ENCODE measurements at regions not wholly inside any gene's neighbourhood (a gene's known extent, or its start where the extent isn't known, plus 50 kb on each side); places are given as distances from the start of the nearest gene placed in this dataset.

DNA sequence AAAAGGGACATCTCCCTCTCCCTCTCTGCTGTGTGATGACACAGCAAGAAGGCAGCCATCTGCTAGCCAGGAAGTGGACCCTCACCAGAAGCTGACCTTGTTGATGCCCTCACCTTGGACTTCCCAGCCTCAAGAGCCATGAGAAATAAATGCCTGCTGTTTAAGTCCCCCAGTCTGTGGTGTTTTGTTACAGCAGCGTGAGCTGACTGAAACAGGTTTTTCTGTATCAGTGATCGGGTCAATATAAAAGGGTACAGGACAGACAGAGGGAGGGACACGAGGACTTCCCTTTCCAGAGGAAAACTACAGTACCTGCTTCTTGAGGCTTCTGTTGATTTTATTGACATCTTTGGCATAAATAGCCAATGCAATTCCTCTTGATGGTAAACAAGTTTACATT, 510.3 kb upstream of the CHAC2 start:
- TF ChIP-seq, protein P1, sequence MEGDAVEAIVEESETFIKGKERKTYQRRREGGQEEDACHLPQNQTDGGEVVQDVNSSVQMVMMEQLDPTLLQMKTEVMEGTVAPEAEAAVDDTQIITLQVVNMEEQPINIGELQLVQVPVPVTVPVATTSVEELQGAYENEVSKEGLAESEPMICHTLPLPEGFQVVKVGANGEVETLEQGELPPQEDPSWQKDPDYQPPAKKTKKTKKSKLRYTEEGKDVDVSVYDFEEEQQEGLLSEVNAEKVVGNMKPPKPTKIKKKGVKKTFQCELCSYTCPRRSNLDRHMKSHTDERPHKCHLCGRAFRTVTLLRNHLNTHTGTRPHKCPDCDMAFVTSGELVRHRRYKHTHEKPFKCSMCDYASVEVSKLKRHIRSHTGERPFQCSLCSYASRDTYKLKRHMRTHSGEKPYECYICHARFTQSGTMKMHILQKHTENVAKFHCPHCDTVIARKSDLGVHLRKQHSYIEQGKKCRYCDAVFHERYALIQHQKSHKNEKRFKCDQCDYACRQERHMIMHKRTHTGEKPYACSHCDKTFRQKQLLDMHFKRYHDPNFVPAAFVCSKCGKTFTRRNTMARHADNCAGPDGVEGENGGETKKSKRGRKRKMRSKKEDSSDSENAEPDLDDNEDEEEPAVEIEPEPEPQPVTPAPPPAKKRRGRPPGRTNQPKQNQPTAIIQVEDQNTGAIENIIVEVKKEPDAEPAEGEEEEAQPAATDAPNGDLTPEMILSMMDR (IDR thresholded peaks at IDR 0.05): no peak
- TF ChIP-seq POLR2A (IDR thresholded peaks at IDR 0.05): no peak
- Histone ChIP-seq H3K4me3 (no peak overlapping the region), H3K4me1 (no peaks in the 10 kb centered on the region), H3K27me3 (no peaks in the 10 kb centered on the region), H3K9me3 (no peaks in the 10 kb centered on the region), H3K27ac (no peak overlapping the region), H3K36me3 (no peaks in the 10 kb centered on the region)
- intact Hi-C loops (cut with DNase I; ENCODE audit: low total_unique reads): no loop called here
- no peak for DNase-seq

DNA sequence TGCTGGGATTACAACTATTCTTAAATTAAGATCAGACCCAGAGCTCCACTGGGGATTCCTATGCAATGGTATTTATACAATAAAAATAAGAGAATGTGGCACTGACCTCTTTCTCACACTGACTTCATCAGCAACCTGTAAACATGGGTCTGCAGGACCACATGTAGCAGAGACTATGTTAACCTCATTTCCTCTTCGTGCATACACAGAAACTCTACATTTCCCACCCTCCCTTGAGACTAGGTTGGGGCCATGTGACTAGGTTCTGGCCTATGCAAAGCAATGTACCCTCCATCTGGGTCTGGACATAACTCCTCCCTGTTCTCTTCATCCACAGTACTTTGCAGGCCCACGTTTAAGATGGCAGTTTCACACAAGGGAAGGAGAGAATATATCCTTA, 514.4 kb upstream of the CHAC2 start:
- no peak for DNase-seq
- intact Hi-C loops (cut with DNase I; ENCODE audit: low total_unique reads): no loop called here
- no peak for TF ChIP-seq POLR2A (IDR thresholded peaks at IDR 0.05)
- TF ChIP-seq, protein P1 (IDR thresholded peaks at IDR 0.05): no peak
- Histone ChIP-seq H3K4me3 (no peak overlapping the region), H3K9me3 (no peaks in the 10 kb centered on the region), H3K4me1 (no peaks in the 10 kb centered on the region), H3K27me3 (no peaks in the 10 kb centered on the region), H3K27ac (no peak overlapping the region), H3K36me3 (no peaks in the 10 kb centered on the region)

DNA sequence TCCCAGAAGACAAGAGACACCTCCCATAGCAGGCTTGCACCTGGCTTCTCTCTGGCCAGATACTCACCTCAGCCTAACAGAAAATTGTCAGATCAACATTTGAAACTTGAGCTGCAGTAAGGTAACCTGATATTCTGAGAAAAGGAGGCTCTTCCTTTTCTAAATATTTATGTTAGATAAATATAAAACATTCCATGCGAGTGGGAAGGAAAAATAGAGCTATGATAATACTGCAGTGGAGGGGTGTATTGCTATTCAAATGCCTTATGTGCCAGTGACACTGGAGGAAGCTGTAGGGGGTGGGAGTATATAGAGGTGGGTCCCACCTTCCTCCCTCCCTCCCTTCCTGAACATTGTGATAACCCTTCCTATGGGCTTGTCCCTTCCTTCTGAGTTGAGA, 515.5 kb upstream of the CHAC2 start:
- H3K4me3 ChIP-seq: no peak overlapping the region
- intact Hi-C loops (cut with DNase I; ENCODE audit: low total_unique reads): no loop called here
- TF ChIP-seq, protein P1 (IDR thresholded peaks at IDR 0.05): no peak
- TF ChIP-seq POLR2A (IDR thresholded peaks at IDR 0.05): no peak
- H3K9me3 ChIP-seq: no peaks in the 10 kb centered on the region
- DNase-seq: no peak
- no peak overlapping the region for H3K27ac ChIP-seq
- H3K27me3 ChIP-seq: no peaks in the 10 kb centered on the region
- no peaks in the 10 kb centered on the region for H3K36me3 ChIP-seq
- H3K4me1 ChIP-seq: no peaks in the 10 kb centered on the region

DNA sequence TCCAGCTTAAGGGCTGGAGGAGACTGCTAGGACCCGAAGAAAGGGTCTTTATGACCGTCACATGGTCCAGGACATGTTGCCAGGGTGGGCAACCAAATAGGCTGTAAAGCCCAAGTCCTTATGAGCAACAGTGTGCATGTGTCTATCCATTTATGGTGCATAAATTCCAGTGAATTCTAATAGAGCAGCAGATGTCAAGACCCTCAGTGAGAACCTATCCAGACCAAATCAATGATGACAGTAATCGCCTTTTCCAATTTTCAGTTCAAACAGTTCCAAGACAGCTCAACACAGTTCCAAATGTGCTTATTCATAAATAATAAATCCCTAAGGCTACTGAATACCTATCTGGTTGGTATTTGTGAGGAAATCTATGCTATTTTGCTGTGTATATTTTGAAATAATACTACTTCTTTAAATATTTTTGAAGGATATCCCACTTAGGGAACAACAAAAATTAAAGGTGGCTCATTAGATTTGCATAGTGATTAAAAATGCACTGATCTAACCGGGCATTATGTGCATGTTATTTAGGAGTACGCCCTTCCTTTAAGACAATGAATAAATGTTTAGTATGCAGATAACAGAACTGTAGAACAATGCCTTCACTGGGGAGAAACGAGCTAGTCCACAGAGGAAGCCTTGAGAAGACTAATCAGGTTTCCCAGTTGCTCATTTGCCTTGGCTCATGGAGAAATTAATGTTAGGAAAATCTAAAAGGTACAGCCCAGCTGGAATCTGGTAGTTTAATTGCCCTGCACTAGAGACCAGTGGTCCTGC, 519.5 kb upstream of the CHAC2 start:
- H3K27ac ChIP-seq: no peak overlapping the region
- no peaks in the 10 kb centered on the region for H3K36me3 ChIP-seq
- intact Hi-C loops (cut with DNase I; ENCODE audit: low total_unique reads): no loop called here
- no peak overlapping the region for H3K4me3 ChIP-seq
- H3K4me1 ChIP-seq: no peaks in the 10 kb centered on the region
- no peaks in the 10 kb centered on the region for H3K9me3 ChIP-seq
- TF ChIP-seq, protein P1 (IDR thresholded peaks at IDR 0.05): no peak
- no peak for TF ChIP-seq POLR2A (IDR thresholded peaks at IDR 0.05)
- DNase-seq: no peak
- no peaks in the 10 kb centered on the region for H3K27me3 ChIP-seq

DNA sequence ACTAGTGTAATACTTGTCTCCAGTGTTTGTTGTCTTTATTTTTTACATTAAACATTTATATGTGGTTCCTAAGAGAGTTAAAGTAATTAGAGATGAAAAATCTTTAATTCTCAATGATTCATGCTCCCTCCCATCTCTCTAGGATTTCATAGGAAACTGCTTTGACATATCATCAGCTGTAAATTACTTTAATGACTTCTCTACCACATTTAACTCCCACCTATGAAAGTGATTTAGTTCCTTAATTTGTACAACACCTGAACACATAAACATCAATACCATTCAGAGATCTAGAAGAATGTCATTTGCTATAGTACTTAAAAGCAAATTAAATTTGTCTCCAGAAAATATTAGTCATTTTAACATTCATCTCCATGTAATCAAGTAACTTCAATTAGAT, 524.2 kb upstream of the CHAC2 start:
- intact Hi-C loops (cut with DNase I; ENCODE audit: low total_unique reads): no loop called here
- Histone ChIP-seq H3K4me3 (no peak overlapping the region), H3K27me3 (no peaks in the 10 kb centered on the region), H3K27ac (no peak overlapping the region), H3K9me3 (no peaks in the 10 kb centered on the region), H3K36me3 (no peaks in the 10 kb centered on the region), H3K4me1 (no peaks in the 10 kb centered on the region)
- DNase-seq: no peak
- TF ChIP-seq, protein P1 (IDR thresholded peaks at IDR 0.05): no peak
- no peak for TF ChIP-seq POLR2A (IDR thresholded peaks at IDR 0.05)
